ENCODE measurements at regions not wholly inside any gene's neighbourhood (a gene's known extent, or its start where the extent isn't known, plus 50 kb on each side); places are given as distances from the start of the nearest gene placed in this dataset.

DNA sequence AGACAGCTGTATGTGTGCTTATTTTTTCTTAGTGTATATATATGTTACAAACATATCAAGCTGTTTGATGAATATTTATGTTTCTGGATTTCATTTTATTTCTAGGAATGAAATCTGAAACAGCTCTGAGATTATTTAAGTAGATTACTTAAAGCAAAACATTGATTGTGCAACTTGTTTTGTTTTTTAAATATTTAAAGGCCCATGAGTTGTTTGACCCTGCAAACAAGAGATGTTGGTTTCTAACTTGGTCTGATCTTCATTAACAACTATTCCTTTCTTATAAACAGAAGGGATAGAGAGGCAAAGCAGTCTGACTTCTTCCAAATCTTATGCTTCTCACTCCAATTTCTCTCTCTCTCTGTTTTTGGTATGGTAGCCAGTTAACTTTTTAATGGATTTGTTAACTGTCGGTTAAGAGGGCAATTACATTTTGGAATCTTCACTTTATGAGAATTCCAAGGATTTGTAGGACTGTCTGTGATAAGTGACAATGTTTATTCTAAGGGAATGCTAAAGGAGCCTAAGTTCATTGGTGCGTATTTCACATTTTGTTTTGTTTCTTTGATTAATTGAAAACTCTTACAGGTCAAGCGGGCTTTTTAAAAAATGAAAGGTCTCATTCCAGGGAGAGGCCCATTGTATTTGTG lies 102.6 kb upstream of the HMGA2 start:
- no peak for TF ChIP-seq POLR2A (IDR thresholded peaks at IDR 0.05)
- TF ChIP-seq, protein P1, sequence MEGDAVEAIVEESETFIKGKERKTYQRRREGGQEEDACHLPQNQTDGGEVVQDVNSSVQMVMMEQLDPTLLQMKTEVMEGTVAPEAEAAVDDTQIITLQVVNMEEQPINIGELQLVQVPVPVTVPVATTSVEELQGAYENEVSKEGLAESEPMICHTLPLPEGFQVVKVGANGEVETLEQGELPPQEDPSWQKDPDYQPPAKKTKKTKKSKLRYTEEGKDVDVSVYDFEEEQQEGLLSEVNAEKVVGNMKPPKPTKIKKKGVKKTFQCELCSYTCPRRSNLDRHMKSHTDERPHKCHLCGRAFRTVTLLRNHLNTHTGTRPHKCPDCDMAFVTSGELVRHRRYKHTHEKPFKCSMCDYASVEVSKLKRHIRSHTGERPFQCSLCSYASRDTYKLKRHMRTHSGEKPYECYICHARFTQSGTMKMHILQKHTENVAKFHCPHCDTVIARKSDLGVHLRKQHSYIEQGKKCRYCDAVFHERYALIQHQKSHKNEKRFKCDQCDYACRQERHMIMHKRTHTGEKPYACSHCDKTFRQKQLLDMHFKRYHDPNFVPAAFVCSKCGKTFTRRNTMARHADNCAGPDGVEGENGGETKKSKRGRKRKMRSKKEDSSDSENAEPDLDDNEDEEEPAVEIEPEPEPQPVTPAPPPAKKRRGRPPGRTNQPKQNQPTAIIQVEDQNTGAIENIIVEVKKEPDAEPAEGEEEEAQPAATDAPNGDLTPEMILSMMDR (IDR thresholded peaks at IDR 0.05) = no peak
